Lower leg skin (tissue), 3 donors: ENCODE measurements at regions not wholly inside any gene's neighbourhood (a gene's known extent, or its start where the extent isn't known, plus 50 kb on each side); places are given as distances from the start of the nearest gene placed in this dataset.

Experiments used
- CTCF ChIP-seq, 3 donors: fragments of 450-650 bp; IDR thresholded peaks; one replicate each; pipeline ENCODE4 v1.5.1; 2016; ENCODE audit warnings: antibody characterized with exemption in 3 of 3, mild to moderate bottlenecking in 3 of 3, moderate library complexity in 2 of 3
- POLR2A ChIP-seq, 2 donors: fragments of 450-650 bp; IDR thresholded peaks; one replicate each; pipeline ENCODE4 v1.6.1; 2016 to 2017; ENCODE audit warnings: antibody characterized with exemption in 2 of 2, mild to moderate bottlenecking in 1 of 2, moderate library complexity in 1 of 2

GRCh38 chr7:153413540-153414287 lies 638.5 kb upstream of the DPP6 start:
- TF ChIP-seq CTCF (IDR thresholded peaks at IDR 0.05): no peak
- TF ChIP-seq POLR2A (IDR thresholded peaks at IDR 0.05): no peak
